ENCODE measurements at regions not wholly inside any gene's neighbourhood (a gene's known extent, or its start where the extent isn't known, plus 50 kb on each side); places are given as distances from the start of the nearest gene placed in this dataset.

- TF ChIP-seq, protein P1, sequence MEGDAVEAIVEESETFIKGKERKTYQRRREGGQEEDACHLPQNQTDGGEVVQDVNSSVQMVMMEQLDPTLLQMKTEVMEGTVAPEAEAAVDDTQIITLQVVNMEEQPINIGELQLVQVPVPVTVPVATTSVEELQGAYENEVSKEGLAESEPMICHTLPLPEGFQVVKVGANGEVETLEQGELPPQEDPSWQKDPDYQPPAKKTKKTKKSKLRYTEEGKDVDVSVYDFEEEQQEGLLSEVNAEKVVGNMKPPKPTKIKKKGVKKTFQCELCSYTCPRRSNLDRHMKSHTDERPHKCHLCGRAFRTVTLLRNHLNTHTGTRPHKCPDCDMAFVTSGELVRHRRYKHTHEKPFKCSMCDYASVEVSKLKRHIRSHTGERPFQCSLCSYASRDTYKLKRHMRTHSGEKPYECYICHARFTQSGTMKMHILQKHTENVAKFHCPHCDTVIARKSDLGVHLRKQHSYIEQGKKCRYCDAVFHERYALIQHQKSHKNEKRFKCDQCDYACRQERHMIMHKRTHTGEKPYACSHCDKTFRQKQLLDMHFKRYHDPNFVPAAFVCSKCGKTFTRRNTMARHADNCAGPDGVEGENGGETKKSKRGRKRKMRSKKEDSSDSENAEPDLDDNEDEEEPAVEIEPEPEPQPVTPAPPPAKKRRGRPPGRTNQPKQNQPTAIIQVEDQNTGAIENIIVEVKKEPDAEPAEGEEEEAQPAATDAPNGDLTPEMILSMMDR (IDR thresholded peaks at IDR 0.05), result no peak
Observed at GRCh38 chr5:135704616-135705015, 125.8 kb upstream of the CXCL14 start.

DNA sequence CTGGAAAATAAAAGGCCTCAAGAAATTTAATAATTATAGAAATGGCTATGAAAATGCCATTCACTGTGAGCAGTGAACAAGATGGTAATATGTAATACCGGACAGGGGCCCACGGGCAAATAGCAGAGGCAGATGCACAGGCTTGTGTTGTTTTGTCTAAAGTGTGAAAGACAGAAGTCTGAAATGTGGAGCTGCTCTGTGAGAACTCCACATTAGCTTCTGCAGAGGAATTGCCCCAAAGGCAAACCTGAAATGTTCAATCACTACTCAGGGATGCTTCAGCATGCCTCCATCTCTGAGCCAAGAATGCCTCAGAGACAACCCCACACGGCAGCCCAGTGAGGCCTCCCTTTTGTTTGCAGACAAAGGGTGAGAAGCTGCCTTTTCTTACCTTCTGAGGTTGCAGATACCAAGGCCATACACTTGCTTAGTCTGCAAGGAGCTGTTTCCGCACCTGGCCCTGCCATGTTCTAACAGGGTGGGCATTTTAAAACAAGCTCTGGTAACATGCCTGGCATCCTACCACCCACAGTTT, 124.3 kb upstream of the CXCL14 start:
- TF ChIP-seq, protein P1 (IDR thresholded peaks at IDR 0.05), result no peak

- TF ChIP-seq, protein P1 (IDR thresholded peaks at IDR 0.05), result no peak
Observed at GRCh38 chr5:135702191-135702590, 123.4 kb upstream of the CXCL14 start.

GRCh38 chr5:135700731-135701130, 121.9 kb upstream of the CXCL14 start:
- TF ChIP-seq, protein P1 (IDR thresholded peaks at IDR 0.05), result no peak

DNA sequence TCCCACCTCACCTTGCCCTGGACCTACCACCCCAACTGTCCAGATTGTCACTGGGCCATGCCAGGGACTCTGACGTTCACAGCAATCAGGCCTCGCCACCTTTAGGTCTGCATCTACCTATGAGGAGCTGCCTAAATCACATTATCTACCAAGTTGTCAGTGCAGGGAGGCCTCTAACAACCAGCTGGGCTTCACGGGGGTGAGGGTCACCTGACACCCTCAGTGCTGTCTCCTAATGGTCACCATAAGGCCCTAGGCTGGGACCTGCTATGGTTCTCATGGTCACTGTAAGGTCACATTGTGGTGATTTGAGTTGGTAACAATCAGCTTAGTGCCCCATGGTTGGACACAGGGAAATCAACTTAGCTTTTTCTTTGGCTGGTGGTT, 119.2 kb upstream of the CXCL14 start:
- TF ChIP-seq, protein P1 (IDR thresholded peaks at IDR 0.05), result no peak

DNA sequence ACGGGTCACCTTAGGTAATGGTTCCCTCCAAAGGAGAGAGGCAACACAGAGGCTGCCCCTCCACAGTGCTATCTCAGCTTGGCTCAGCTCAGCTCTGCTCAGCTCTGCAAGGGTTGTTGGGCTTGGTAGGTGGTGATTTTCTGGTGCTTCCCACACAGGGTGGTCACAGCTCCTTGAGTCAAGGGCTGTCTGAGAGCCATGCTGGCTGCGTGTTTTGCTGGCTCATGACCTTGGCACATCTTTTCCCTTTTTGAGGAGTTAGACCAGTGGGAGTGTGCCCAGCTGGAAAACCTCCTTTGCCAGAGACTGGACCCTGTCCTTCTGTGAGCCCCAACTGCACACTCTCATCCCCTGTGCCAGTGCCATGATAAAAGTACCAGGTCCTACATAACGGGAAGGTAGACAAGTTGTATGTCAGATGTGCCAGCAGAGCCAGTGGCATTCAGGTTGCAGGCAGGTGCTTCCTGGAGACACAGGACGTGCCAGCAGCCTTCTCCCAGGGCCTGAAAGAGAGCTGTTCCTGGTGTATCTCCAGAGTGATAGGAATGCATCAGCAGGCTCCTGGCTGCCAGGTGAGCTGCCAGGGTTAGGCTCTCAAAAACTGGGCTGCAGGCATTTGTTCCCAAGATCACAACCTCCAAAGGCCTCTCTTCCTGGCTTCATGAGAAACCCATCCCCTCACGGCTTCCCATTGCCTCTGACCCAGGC, 118.6 kb upstream of the CXCL14 start:
- TF ChIP-seq, protein P1 (IDR thresholded peaks at IDR 0.05), result no peak

DNA sequence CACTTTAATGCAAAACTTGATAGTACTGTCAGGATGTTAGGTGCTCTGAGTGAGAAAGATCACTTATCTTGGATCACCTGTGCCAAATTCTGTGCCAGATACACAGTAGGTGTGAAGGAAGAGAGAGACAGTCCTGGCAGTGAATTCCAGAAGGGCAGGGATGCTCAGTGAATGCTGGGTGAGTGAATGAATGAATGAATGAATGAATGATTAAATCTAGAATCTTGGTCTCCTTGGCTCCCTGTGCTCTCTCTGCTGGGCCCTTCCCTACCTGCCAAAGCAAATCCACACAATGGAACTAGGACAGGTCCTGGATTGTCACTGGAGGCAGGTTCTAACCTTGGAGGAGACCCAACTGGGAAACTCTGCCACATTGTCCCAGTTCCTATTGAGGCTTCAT, 117.5 kb upstream of the CXCL14 start:
- TF ChIP-seq, protein P1 (IDR thresholded peaks at IDR 0.05), result no peak
